A549 (cell line): ENCODE measurements at regions not wholly inside any gene's neighbourhood (a gene's known extent, or its start where the extent isn't known, plus 50 kb on each side); places are given as distances from the start of the nearest gene placed in this dataset.

Experiments
- CHD2 ChIP-seq: fragments of 150-350 bp; IDR thresholded peaks from 2 replicates; pipeline ENCODE4 v1.6.1; 2014; ENCODE audit warnings: low read length; ENCODE audit not compliant: partially characterized antibody
- CHD4 ChIP-seq: fragments of 200-600 bp; sonication (generic); IDR thresholded peaks from 2 replicates; pipeline ENCODE4 v1.6.1; 2016; ENCODE audit warnings: antibody characterized with exemption, mild to moderate bottlenecking, borderline replicate concordance
- CTCF ChIP-seq: fragments of >200 bp; sonication (Bioruptor Twin); formaldehyde crosslinking; IDR thresholded peaks from 3 replicates; pipeline ENCODE4 v1.5.1; 2016
- EHF ChIP-seq: fragments of 250-450 bp; sonication (Bioruptor Pico); IDR thresholded peaks from 2 replicates; pipeline ENCODE4 v1.5.0; 2020; ENCODE audit warnings: mild to moderate bottlenecking
- EP300 ChIP-seq, 2 experiments: fragments of >200 bp; sonication (Bioruptor Twin); formaldehyde crosslinking; IDR thresholded peaks; 2 replicates in 1 of 2; 3 replicates in 1 of 2; pipeline ENCODE4 v1.6.1; 2016 to 2017
- ESRRA ChIP-seq: fragments of 150-350 bp; IDR thresholded peaks from 2 replicates; pipeline ENCODE4 v1.6.1; 2014; ENCODE audit warnings: mild to moderate bottlenecking, low read length, borderline replicate concordance
- KDM1A ChIP-seq: fragments of 200-600 bp; sonication (generic); IDR thresholded peaks from 2 replicates; pipeline ENCODE4 v1.6.1; 2016; ENCODE audit warnings: low read depth, mild to moderate bottlenecking
- MAX ChIP-seq: IDR thresholded peaks from 2 replicates; pipeline ENCODE4 v1.6.1; 2012
- NFE2L2 ChIP-seq: fragments of 150-350 bp; conservative IDR thresholded peaks from 2 replicates; pipeline ENCODE4 v1.6.1; 2014; ENCODE audit warnings: low read length
- POLR2A ChIP-seq: IDR thresholded peaks from 2 replicates; pipeline ENCODE4 v1.6.1; 2012; ENCODE audit warnings: mild to moderate bottlenecking, low read length
- REST ChIP-seq: fragments of 200-600 bp; sonication (generic); IDR thresholded peaks from 2 replicates; pipeline ENCODE4 v1.6.1; 2016; ENCODE audit warnings: antibody characterized with exemption, mild to moderate bottlenecking, moderate library complexity
- TF ChIP-seq, protein P1 (sequence below): fragments of >200 bp; sonication (Bioruptor Twin); formaldehyde crosslinking; IDR thresholded peaks from 3 replicates; pipeline ENCODE4 v1.6.1; 2016

DNA sequence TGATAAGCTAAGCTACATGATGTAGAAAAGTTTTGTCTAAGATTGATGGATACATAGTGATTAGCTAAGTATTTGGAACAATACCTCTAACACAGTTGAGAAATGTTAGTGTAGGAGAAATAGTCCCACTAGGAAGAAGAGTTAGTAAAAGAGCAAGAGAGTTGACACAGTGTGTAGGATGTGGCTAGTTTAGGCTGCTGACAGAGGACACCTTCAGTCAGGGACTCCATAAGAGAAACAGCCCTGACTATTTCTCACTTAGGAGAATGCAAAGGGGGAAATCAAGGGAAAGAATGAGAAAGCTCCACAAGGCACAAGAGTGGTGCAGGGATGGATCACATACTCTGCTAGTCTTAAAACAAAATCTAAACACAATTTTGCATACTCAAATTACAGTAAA lies 613.7 kb downstream of the SLC16A7 start:
- TF ChIP-seq KDM1A (no peak), CTCF (no peak), EP300 (IDR thresholded peaks at IDR 0.05) (no peak), POLR2A (no peak), MAX (no peak), REST (no peak), CHD4 (no peak), ESRRA (no peak), NFE2L2 (no peak), EHF (CRISPR knock-in tag) (no peak), CHD2 (no peak)
- TF ChIP-seq, protein P1, sequence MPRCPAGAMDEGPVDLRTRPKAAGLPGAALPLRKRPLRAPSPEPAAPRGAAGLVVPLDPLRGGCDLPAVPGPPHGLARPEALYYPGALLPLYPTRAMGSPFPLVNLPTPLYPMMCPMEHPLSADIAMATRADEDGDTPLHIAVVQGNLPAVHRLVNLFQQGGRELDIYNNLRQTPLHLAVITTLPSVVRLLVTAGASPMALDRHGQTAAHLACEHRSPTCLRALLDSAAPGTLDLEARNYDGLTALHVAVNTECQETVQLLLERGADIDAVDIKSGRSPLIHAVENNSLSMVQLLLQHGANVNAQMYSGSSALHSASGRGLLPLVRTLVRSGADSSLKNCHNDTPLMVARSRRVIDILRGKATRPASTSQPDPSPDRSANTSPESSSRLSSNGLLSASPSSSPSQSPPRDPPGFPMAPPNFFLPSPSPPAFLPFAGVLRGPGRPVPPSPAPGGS, result no peak
